LNCAP (cell line): ENCODE measurements at regions not wholly inside any gene's neighbourhood (a gene's known extent, or its start where the extent isn't known, plus 50 kb on each side); places are given as distances from the start of the nearest gene placed in this dataset.

ENCODE experiments used
- CTCF ChIP-seq: fragments of 450-650 bp; IDR thresholded peaks from 2 replicates; pipeline ENCODE4 v1.5.1; 2017; ENCODE audit warnings: mild to moderate bottlenecking

DNA sequence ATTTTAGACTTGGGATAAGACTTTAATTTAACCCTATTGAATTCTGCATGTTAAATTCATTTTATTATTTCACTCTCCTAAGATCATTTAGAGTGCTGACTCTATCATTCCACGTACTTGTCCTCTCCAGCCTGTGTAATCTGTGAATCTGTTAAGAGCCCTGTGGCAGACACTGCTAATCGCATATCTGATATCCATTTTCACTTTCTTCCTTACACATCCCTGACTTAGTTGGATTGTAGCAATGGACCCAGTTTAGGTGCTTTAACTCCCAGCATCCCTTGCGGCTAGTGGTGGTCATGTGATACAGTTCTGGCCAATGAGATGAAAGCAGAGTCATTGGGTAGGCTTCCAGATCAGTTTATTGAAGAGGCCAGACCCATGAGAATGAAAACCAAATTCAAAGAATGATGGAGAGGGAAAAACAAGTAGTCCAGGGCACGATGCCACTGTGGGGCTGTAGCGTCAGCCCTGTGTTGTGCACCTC, 57.2 kb upstream of the SOX4 start:
- no peak for TF ChIP-seq CTCF

DNA sequence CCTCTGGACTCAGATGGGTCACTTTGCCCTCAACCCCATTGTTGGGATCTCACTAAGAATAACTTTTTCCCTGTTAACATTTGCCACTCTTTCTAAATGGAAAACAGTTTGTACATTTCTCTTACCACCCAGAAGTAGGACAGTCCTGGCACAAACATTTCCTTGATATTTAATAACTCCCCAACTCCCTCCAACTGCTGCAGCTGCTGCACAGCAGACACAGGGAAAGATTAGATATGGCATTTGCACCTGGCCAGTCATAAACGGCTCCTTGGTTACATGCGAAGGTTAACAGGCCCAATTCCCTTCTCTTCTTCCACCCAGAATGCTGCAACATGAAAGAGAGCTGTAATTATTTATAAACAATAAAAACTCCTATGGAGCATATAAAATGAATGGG, 55.9 kb upstream of the SOX4 start:
- no peak for TF ChIP-seq CTCF

- no peak for TF ChIP-seq CTCF
Observed at GRCh38 chr6:21538186-21538798, 55.3 kb upstream of the SOX4 start.

DNA sequence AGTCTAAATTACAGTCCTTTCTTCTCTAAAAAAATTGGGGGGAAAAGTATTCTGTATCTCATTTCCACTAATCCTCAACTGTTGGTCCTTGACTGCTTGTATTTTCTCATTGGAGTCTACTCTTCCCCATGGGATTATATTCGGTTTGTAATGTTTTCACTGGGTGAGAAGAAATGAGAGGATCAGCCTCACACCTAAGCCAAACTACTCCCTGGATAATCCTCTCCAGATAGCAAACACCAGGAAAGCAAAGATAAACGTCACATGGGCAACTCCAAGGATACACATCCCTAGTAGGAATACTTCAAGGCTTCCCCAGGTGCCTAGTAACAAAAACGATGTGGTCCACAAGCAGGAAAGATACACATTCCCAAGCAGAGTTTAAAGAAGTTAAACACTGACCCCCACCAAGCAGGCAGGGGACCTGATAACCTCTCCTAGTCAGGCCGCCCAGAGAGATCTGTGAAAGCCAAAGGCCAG, 53.9 kb upstream of the SOX4 start:
- no peak for TF ChIP-seq CTCF
